Neural progenitor cell (in vitro differentiated cells): ENCODE measurements at regions not wholly inside any gene's neighbourhood (a gene's known extent, or its start where the extent isn't known, plus 50 kb on each side); places are given as distances from the start of the nearest gene placed in this dataset.

Source experiments
- DNase-seq: peaks from one replicate; pipeline ENCODE4 v3.0.0-alpha.2; 2016; ENCODE audit warnings: low spot score
- H2AFZ ChIP-seq: fragments of 200-600 bp; sonication (generic); replicated peaks from 2 replicates; pipeline ENCODE4 v1.6.1; 2016; ENCODE audit warnings: antibody characterized with exemption
- H3F3A ChIP-seq: fragments of 200-600 bp; sonication (generic); 2 replicates; pipeline ENCODE4 v1.6.1; 2016; ENCODE audit warnings: antibody characterized with exemption, low read depth
- H3K27ac ChIP-seq: fragments of 200-600 bp; sonication (generic); 2 replicates; pipeline ENCODE4 v1.5.1; 2016; ENCODE audit warnings: mild to moderate bottlenecking
- H3K27me3 ChIP-seq: fragments of 200-600 bp; sonication (generic); 2 replicates; pipeline ENCODE4 v1.6.1; 2016; ENCODE audit warnings: mild to moderate bottlenecking, moderate library complexity
- H3K36me3 ChIP-seq: fragments of 200-600 bp; sonication (generic); 2 replicates; pipeline ENCODE4 v1.5.1; 2016
- H3K4me1 ChIP-seq: fragments of 200-600 bp; sonication (generic); 2 replicates; pipeline ENCODE4 v1.6.1; 2016; ENCODE audit warnings: mixed run types
- H3K4me2 ChIP-seq: fragments of 200-600 bp; sonication (generic); 2 replicates; pipeline ENCODE4 v1.6.1; 2016
- H3K4me3 ChIP-seq: fragments of 200-600 bp; sonication (generic); 2 replicates; pipeline ENCODE4 v1.5.1; 2016
- H3K79me2 ChIP-seq: fragments of 200-600 bp; sonication (generic); 2 replicates; pipeline ENCODE4 v1.6.1; 2016; ENCODE audit warnings: low read depth
- H3K9ac ChIP-seq: fragments of 200-600 bp; sonication (generic); 2 replicates; pipeline ENCODE4 v1.6.1; 2016
- H3K9me3 ChIP-seq: fragments of 200-600 bp; sonication (generic); 2 replicates; pipeline ENCODE4 v1.5.1; 2016; ENCODE audit warnings: low read depth
- H4K20me1 ChIP-seq: fragments of 200-600 bp; sonication (generic); 2 replicates; pipeline ENCODE4 v1.6.1; 2016; ENCODE audit warnings: low read depth
- H3K27ac Mint-ChIP-seq: 3 replicates; pipeline ENCODE4 v1.8.0; 2021; ENCODE audit warnings: mixed read lengths
- H3K27me3 Mint-ChIP-seq: 2 replicates; pipeline ENCODE4 v1.8.0; 2022; ENCODE audit warnings: low read depth, mild to moderate bottlenecking, inconsistent platforms, moderate library complexity, mixed read lengths; ENCODE audit not compliant: insufficient read depth
- H3K36me3 Mint-ChIP-seq: 3 replicates; pipeline ENCODE4 v1.8.0; 2021; ENCODE audit warnings: mixed read lengths
- H3K4me1 Mint-ChIP-seq: 3 replicates; pipeline ENCODE4 v1.8.0; 2021; ENCODE audit warnings: mixed read lengths
- H3K4me3 Mint-ChIP-seq: 3 replicates; pipeline ENCODE4 v1.8.0; 2021; ENCODE audit warnings: mild to moderate bottlenecking, moderate library complexity, mixed read lengths
- H3K9me3 Mint-ChIP-seq: 3 replicates; pipeline ENCODE4 v1.8.0; 2020; ENCODE audit warnings: mixed read lengths
- EZH2 ChIP-seq: fragments of 200-600 bp; sonication (generic); IDR thresholded peaks from 2 replicates; pipeline ENCODE4 v1.6.1; 2017; ENCODE audit warnings: antibody characterized with exemption, mild to moderate bottlenecking, moderate library complexity
- EZH2phosphoT487 ChIP-seq: fragments of 200-600 bp; sonication (generic); IDR thresholded peaks from 2 replicates; pipeline ENCODE4 v1.6.1; 2017; ENCODE audit warnings: antibody characterized with exemption
- TF ChIP-seq, protein P1 (sequence below): fragments of 200-600 bp; sonication (generic); IDR thresholded peaks from 2 replicates; pipeline ENCODE4 v1.5.1; 2017; ENCODE audit warnings: antibody characterized with exemption, mild to moderate bottlenecking

DNA sequence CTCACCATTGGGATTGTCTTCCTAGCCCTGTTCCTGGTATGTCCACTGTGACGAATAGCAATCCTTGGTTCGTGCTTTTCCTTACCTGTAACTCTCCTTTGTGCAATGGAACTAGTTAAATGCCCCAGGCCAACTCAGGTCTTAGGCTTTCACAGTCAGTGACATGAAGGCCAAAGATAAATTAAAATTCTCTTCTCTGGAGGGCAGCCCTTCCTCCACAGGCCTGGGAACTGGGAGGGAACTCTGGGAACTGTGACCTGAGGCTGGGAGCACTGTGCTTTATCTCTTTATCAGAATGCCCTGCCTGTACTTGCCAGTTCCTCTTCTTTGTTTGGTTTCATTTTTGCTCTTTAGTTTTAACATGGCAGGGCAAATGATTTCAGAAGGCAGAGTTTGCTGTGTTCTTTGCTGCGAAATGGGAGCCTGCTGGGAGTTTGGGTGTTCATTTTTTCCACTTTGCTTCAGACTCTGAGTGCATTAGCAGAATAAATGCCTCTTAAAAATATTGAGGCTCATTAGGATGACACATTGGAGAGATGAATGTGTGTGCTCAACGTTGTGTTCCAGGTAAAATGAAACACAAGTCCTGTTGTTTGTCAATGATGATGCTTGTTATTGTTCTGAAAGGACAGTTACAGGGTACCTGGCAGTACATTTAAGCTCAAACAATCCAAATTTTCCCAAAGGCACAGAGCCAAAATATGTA, 118.1 kb downstream of the NUDT12 start:
- Histone ChIP-seq H3K9me3 (no peaks in the 10 kb centered on the region), H2AFZ (no peak overlapping the region), H3K79me2 (no peaks in the 10 kb centered on the region), H3K27ac (no peak overlapping the region), H3K4me2 (peak overlapping the region; percentile 7), H3K4me3 (no peak overlapping the region), H4K20me1 (no peaks in the 10 kb centered on the region), H3K36me3 (no peaks in the 10 kb centered on the region), H3K4me1 (peaks cover 26% of the 10 kb centered on the region), H3F3A (no peaks in the 10 kb centered on the region), H3K27me3 (no peaks in the 10 kb centered on the region), H3K9ac (no peak overlapping the region)
- TF ChIP-seq EZH2phosphoT487 (no peak), EZH2 (no peak)
- TF ChIP-seq, protein P1, sequence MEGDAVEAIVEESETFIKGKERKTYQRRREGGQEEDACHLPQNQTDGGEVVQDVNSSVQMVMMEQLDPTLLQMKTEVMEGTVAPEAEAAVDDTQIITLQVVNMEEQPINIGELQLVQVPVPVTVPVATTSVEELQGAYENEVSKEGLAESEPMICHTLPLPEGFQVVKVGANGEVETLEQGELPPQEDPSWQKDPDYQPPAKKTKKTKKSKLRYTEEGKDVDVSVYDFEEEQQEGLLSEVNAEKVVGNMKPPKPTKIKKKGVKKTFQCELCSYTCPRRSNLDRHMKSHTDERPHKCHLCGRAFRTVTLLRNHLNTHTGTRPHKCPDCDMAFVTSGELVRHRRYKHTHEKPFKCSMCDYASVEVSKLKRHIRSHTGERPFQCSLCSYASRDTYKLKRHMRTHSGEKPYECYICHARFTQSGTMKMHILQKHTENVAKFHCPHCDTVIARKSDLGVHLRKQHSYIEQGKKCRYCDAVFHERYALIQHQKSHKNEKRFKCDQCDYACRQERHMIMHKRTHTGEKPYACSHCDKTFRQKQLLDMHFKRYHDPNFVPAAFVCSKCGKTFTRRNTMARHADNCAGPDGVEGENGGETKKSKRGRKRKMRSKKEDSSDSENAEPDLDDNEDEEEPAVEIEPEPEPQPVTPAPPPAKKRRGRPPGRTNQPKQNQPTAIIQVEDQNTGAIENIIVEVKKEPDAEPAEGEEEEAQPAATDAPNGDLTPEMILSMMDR, result no peak
- H3K9me3 Mint-ChIP-seq, result peaks cover 26% of the 10 kb centered on the region
- no peak overlapping the region for H3K4me3 Mint-ChIP-seq
- H3K4me1 Mint-ChIP-seq, result peaks cover 30% of the 10 kb centered on the region
- H3K27me3 Mint-ChIP-seq, result peaks cover 9% of the 10 kb centered on the region
- no peak for DNase-seq
- peaks cover 14% of the 10 kb centered on the region for H3K36me3 Mint-ChIP-seq
- H3K27ac Mint-ChIP-seq, result peak overlapping the region; percentile 62

DNA sequence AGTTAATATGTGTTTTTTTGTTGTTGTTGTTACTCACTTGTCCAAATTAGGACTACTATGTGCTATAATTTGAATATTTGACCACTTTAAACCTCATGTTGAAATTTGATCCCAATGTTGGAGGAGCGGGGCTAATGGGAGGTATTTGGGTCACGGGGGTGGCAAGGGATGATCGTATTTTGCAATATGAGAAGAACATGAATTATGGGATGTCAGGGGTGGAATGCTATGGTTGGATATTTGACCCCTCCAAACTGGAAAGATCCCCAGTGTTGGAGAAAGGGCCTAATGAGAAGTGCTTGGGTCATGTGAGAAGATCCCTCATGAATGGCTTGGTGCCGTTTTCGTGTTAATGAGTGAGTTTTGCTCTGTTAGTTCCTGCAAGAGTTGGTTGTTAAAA, 119.8 kb downstream of the NUDT12 start:
- DNase-seq, result no peak
- H2AFZ ChIP-seq, result no peak overlapping the region
- no peaks in the 10 kb centered on the region for H3K79me2 ChIP-seq
- H4K20me1 ChIP-seq, result no peaks in the 10 kb centered on the region
- no peak overlapping the region for H3K4me2 ChIP-seq
- H3F3A ChIP-seq, result no peaks in the 10 kb centered on the region
- Mint-ChIP-seq H3K27me3 (peaks cover 9% of the 10 kb centered on the region), H3K9me3 (peaks cover 38% of the 10 kb centered on the region), H3K4me3 (no peak overlapping the region), H3K27ac (no peak overlapping the region), H3K4me1 (peaks cover 30% of the 10 kb centered on the region), H3K36me3 (peaks cover 14% of the 10 kb centered on the region)
- H3K27me3 ChIP-seq, result no peaks in the 10 kb centered on the region
- no peak overlapping the region for H3K27ac ChIP-seq
- TF ChIP-seq EZH2 (no peak), EZH2phosphoT487 (no peak)
- TF ChIP-seq, protein P1, result no peak
- no peak overlapping the region for H3K4me3 ChIP-seq
- H3K36me3 ChIP-seq, result no peaks in the 10 kb centered on the region
- no peak overlapping the region for H3K9ac ChIP-seq
- no peaks in the 10 kb centered on the region for H3K9me3 ChIP-seq
- H3K4me1 ChIP-seq, result peaks cover 26% of the 10 kb centered on the region

DNA sequence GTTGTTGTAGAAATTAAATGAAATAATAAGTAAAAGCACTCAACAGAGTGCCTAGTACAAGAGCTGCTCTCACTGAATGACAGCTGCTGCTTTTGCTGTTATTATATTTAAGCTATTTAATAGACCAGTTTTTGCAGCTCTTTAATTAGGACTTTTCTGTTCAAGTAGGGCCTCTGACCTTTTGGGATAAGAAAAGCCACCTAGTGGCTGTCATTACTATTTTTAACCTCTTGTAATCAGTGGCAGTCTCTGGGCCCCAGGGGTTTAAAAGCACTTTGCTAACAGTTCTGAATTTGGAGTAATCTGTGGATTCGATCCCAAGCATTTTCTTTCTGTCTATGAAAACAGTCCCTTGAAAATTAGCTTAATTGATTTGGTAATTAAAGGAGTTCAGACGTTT, 121.1 kb downstream of the NUDT12 start:
- DNase-seq, result peak; percentile 45
- no peaks in the 10 kb centered on the region for H3K36me3 ChIP-seq
- H3K27me3 ChIP-seq, result no peaks in the 10 kb centered on the region
- H3K4me1 ChIP-seq, result peaks cover 26% of the 10 kb centered on the region
- H3F3A ChIP-seq, result no peaks in the 10 kb centered on the region
- H3K27ac ChIP-seq, result no peak overlapping the region
- H3K9ac ChIP-seq, result no peak overlapping the region
- H4K20me1 ChIP-seq, result no peaks in the 10 kb centered on the region
- peaks cover 39% of the 10 kb centered on the region for H3K4me1 Mint-ChIP-seq
- H3K4me3 ChIP-seq, result no peak overlapping the region
- no peak overlapping the region for H3K27ac Mint-ChIP-seq
- H3K9me3 Mint-ChIP-seq, result peaks cover 41% of the 10 kb centered on the region
- H3K4me2 ChIP-seq, result peak overlapping the region; percentile 24
- H3K9me3 ChIP-seq, result no peaks in the 10 kb centered on the region
- TF ChIP-seq EZH2phosphoT487 (no peak), EZH2 (no peak)
- TF ChIP-seq, protein P1, result peak; percentile 56
- H3K27me3 Mint-ChIP-seq, result peaks cover 9% of the 10 kb centered on the region
- peaks cover 14% of the 10 kb centered on the region for H3K36me3 Mint-ChIP-seq
- no peaks in the 10 kb centered on the region for H3K79me2 ChIP-seq
- H3K4me3 Mint-ChIP-seq, result no peak overlapping the region
- H2AFZ ChIP-seq, result no peak overlapping the region
